ENCODE measurements at regions not wholly inside any gene's neighbourhood (a gene's known extent, or its start where the extent isn't known, plus 50 kb on each side); places are given as distances from the start of the nearest gene placed in this dataset.

- WGBS, 2 donors = 43 to 44% methylated on average over 2 of the region's 2 CpGs
- intact Hi-C loops (cut with DNase I; ENCODE audit: low total_unique reads) = no loop called here
- DNase-seq (ENCODE audit: low spot score in 2 of 2) = no peak
- no peak overlapping the region for H3K4me3 ChIP-seq (ENCODE audit: low read depth, poor library complexity, severe bottlenecking)
- TF ChIP-seq CTCF (IDR thresholded peaks at IDR 0.05) (no peak), POLR2A (IDR thresholded peaks at IDR 0.05) (no peak)
Measured at GRCh38 chr14:84433961-84434360, 1096.0 kb upstream of the FLRT2 start.

DNA sequence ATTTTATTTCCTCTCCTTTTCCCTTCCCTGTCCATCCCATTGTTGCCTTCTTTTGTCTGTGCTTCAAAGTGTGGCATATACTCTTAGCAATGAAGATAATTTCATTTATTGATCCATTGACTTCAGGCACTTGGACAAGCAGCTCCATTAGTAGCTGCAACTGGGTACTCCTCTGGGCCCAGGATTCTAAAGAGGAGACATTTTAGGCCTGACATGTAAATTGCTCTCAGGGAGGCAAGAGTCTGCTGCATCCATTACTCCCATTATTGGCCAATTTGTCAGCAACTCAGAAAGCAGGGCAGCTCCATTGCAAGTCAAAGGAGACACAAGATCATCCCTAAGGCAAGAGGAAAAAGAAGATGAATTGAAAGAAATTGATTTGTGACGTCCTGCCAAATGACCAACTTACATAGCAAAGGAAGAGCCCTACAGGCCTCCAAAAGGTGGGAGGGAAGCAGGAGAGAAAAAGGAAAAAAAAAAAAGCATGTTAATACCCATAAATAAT lies 1094.1 kb upstream of the FLRT2 start:
- WGBS, 2 donors = 88 to 95% methylated on average over 1 of the region's 1 CpG
- TF ChIP-seq CTCF (IDR thresholded peaks at IDR 0.05) = no peak
- TF ChIP-seq POLR2A (IDR thresholded peaks at IDR 0.05) = no peak
- intact Hi-C loops (cut with DNase I; ENCODE audit: low total_unique reads) = no loop called here
- no peak overlapping the region for H3K4me3 ChIP-seq (ENCODE audit: low read depth, poor library complexity, severe bottlenecking)
- DNase-seq (ENCODE audit: low spot score in 2 of 2) = no peak

GRCh38 chr14:84436528-84436927 lies 1093.4 kb upstream of the FLRT2 start:
- TF ChIP-seq CTCF (IDR thresholded peaks at IDR 0.05) (no peak), POLR2A (IDR thresholded peaks at IDR 0.05) (no peak)
- DNase-seq (ENCODE audit: low spot score in 2 of 2) = no peak
- intact Hi-C loops (cut with DNase I; ENCODE audit: low total_unique reads) = no loop called here
- WGBS, 2 donors = 73 to 78% methylated on average over 2 of the region's 2 CpGs
- no peak overlapping the region for H3K4me3 ChIP-seq (ENCODE audit: low read depth, poor library complexity, severe bottlenecking)

DNA sequence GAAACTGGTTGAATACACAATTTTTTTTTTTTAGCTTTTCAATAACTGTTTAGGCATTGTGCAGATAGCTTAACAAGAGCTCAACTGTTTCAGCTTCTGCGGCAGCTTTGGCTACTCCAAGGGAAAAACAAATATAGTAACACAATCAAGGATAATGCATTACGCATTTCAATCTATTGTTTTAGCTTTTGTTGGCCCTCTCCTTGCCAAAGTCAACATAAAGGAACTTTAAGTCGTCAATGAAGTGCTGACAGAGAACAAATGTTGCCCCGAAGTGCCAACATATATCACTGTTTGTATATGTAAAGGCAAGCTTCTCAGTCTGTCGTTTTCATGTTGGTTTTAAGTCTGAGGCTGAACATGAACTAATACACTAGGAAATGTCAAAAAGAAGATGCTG lies 1087.4 kb upstream of the FLRT2 start:
- 45 to 48% methylated on average over 5 of the region's 5 CpGs for WGBS, 2 donors
- intact Hi-C loops (cut with DNase I; ENCODE audit: low total_unique reads) = no loop called here
- no peak for DNase-seq (ENCODE audit: low spot score in 2 of 2)
- no peak overlapping the region for H3K4me3 ChIP-seq (ENCODE audit: low read depth, poor library complexity, severe bottlenecking)
- TF ChIP-seq POLR2A (IDR thresholded peaks at IDR 0.05) (no peak), CTCF (IDR thresholded peaks at IDR 0.05) (no peak)

GRCh38 chr14:84445486-84445885 lies 1084.5 kb upstream of the FLRT2 start:
- WGBS, 2 donors = 91 to 92% methylated on average over 2 of the region's 2 CpGs
- DNase-seq (ENCODE audit: low spot score in 2 of 2) = no peak
- no peak overlapping the region for H3K4me3 ChIP-seq (ENCODE audit: low read depth, poor library complexity, severe bottlenecking)
- TF ChIP-seq CTCF (IDR thresholded peaks at IDR 0.05) (no peak), POLR2A (IDR thresholded peaks at IDR 0.05) (no peak)
- intact Hi-C loops (cut with DNase I; ENCODE audit: low total_unique reads) = no loop called here

DNA sequence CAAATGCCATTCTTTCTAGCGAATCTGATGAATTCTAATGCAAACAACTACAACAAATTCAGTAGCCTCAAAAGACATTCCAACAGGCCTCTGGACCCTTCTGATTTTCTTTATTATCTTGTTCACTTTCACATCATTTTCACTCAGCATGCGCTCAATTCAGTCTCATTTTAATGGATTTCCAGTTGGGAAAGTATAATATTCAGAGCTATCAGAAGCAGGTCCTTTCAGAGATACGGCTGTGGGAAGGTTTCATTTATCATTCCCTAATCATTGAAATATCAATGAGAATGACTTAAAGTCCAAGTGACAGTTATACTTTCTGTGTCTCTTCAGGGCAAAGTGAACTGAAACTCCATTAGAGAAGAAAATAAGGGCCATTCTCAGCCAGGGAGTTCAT lies 1083.7 kb upstream of the FLRT2 start:
- no peak for DNase-seq (ENCODE audit: low spot score in 2 of 2)
- TF ChIP-seq POLR2A (IDR thresholded peaks at IDR 0.05) = no peak
- TF ChIP-seq CTCF (IDR thresholded peaks at IDR 0.05) = no peak
- intact Hi-C loops (cut with DNase I; ENCODE audit: low total_unique reads) = no loop called here
- H3K4me3 ChIP-seq (ENCODE audit: low read depth, poor library complexity, severe bottlenecking) = no peak overlapping the region
- WGBS, 2 donors = 93 to 94% methylated on average over 3 of the region's 3 CpGs
